WTC11 (cell line): ENCODE measurements at regions not wholly inside any gene's neighbourhood (a gene's known extent, or its start where the extent isn't known, plus 50 kb on each side); places are given as distances from the start of the nearest gene placed in this dataset.

Experiments
- ATAC-seq: fragments of 200-7000 bp; cut with Tn5 transposase; 2 replicates; pipeline ENCODE4 v1.10.0; 2021; ENCODE audit warnings: mild to moderate bottlenecking, moderate library complexity
- CTCF ChIA-PET: fragments of 300-600 bp; sonication (Branson Sonifier 250); formaldehyde crosslinking; loops from one replicate; lab custom pipeline; 2021; ENCODE audit warnings: antibody characterized with exemption; lab: Charles Lee
- POLR2A ChIA-PET: fragments of 350-600 bp; sonication (Branson Sonifier 250); formaldehyde crosslinking; loops from one replicate; lab custom pipeline; 2021; ENCODE audit warnings: antibody characterized with exemption; lab: Charles Lee
- DNase-seq: peaks from one replicate; pipeline ENCODE4 v3.0.0; 2021; ENCODE audit warnings: low spot score
- H3K27ac Mint-ChIP-seq: 2 replicates; pipeline ENCODE4 v1.8.0; 2021; ENCODE audit warnings: mixed read lengths
- H3K27me3 Mint-ChIP-seq: 2 replicates; pipeline ENCODE4 v1.8.0; 2021; ENCODE audit warnings: low read depth, mild to moderate bottlenecking, moderate library complexity, mixed read lengths
- H3K36me3 Mint-ChIP-seq: 2 replicates; pipeline ENCODE4 v1.8.0; 2021; ENCODE audit warnings: mixed read lengths
- H3K4me1 Mint-ChIP-seq: 2 replicates; pipeline ENCODE4 v1.8.0; 2022; ENCODE audit warnings: mixed read lengths
- H3K4me3 Mint-ChIP-seq: 2 replicates; pipeline ENCODE4 v1.8.0; 2021; ENCODE audit warnings: mild to moderate bottlenecking, moderate library complexity, mixed read lengths
- H3K9me3 Mint-ChIP-seq: 2 replicates; pipeline ENCODE4 v1.8.0; 2021; ENCODE audit warnings: mixed read lengths
- ATF3 ChIP-seq: sonication (generic); formaldehyde crosslinking; conservative IDR thresholded peaks from 2 replicates; pipeline ENCODE4 v1.8.1; 2022; ENCODE audit warnings: mild to moderate bottlenecking, missing genetic modification reagents
- E2F1 ChIP-seq: sonication (generic); formaldehyde crosslinking; IDR thresholded peaks from 2 replicates; pipeline ENCODE4 v1.8.0; 2022; ENCODE audit warnings: mild to moderate bottlenecking, missing genetic modification reagents
- GABPB1 ChIP-seq: sonication (generic); formaldehyde crosslinking; IDR thresholded peaks from 2 replicates; pipeline ENCODE4 v1.8.1; 2023; ENCODE audit warnings: mild to moderate bottlenecking, missing genetic modification reagents
- JAZF1 ChIP-seq: fragments of 250-450 bp; sonication (Bioruptor Pico); IDR thresholded peaks from 2 replicates; pipeline ENCODE4 v1.9.0; 2021; ENCODE audit warnings: moderate library complexity, mild to moderate bottlenecking, inconsistent platforms
- JUN ChIP-seq: sonication (generic); formaldehyde crosslinking; IDR thresholded peaks from 2 replicates; pipeline ENCODE4 v1.8.0; 2023; ENCODE audit warnings: mild to moderate bottlenecking, missing genetic modification reagents
- KAT7 ChIP-seq: sonication (generic); formaldehyde crosslinking; IDR thresholded peaks from 2 replicates; pipeline ENCODE4 v1.8.1; 2023; ENCODE audit warnings: missing genetic modification reagents, mild to moderate bottlenecking, borderline replicate concordance
- MYBL2 ChIP-seq: sonication (generic); formaldehyde crosslinking; IDR thresholded peaks from 2 replicates; pipeline ENCODE4 v1.8.1; 2023; ENCODE audit warnings: mild to moderate bottlenecking, moderate library complexity, missing genetic modification reagents
- SMAD3 ChIP-seq: sonication (generic); formaldehyde crosslinking; IDR thresholded peaks from 2 replicates; pipeline ENCODE4 v1.8.0; 2022; ENCODE audit warnings: missing genetic modification reagents, mild to moderate bottlenecking, borderline replicate concordance
- SMAD4 ChIP-seq: sonication (generic); formaldehyde crosslinking; IDR thresholded peaks from 2 replicates; pipeline ENCODE4 v1.8.0; 2022; ENCODE audit warnings: mild to moderate bottlenecking, missing genetic modification reagents
- STAT6 ChIP-seq: sonication (generic); formaldehyde crosslinking; conservative IDR thresholded peaks from 2 replicates; pipeline ENCODE4 v1.8.1; 2023; ENCODE audit warnings: mild to moderate bottlenecking, low read depth, missing genetic modification reagents, moderate library complexity
- TCF7 ChIP-seq: sonication (generic); formaldehyde crosslinking; IDR thresholded peaks from 2 replicates; pipeline ENCODE4 v1.8.0; 2022; ENCODE audit warnings: mild to moderate bottlenecking, low read depth, missing genetic modification reagents, moderate library complexity
- TEAD1 ChIP-seq: sonication (generic); formaldehyde crosslinking; IDR thresholded peaks from 2 replicates; pipeline ENCODE4 v1.8.0; 2022; ENCODE audit warnings: mild to moderate bottlenecking, missing genetic modification reagents
- USF1 ChIP-seq: sonication (generic); formaldehyde crosslinking; IDR thresholded peaks from 2 replicates; pipeline ENCODE4 v1.8.0; 2022; ENCODE audit warnings: mild to moderate bottlenecking, missing genetic modification reagents
- USF2 ChIP-seq: sonication (generic); formaldehyde crosslinking; IDR thresholded peaks from 2 replicates; pipeline ENCODE4 v1.8.1; 2023; ENCODE audit warnings: mild to moderate bottlenecking, missing genetic modification reagents, moderate library complexity
- ZBTB43 ChIP-seq: sonication (generic); formaldehyde crosslinking; IDR thresholded peaks from 2 replicates; pipeline ENCODE4 v1.8.1; 2023; ENCODE audit warnings: mild to moderate bottlenecking, missing genetic modification reagents
- ZNF121 ChIP-seq: sonication (generic); formaldehyde crosslinking; IDR thresholded peaks from 2 replicates; pipeline ENCODE4 v1.8.0; 2023; ENCODE audit warnings: missing genetic modification reagents
- ZNF396 ChIP-seq: fragments of 250-450 bp; sonication (Bioruptor Pico); IDR thresholded peaks from 2 replicates; pipeline ENCODE4 v1.8.0; 2021; ENCODE audit warnings: mild to moderate bottlenecking, moderate library complexity, borderline replicate concordance
- ZNF423 ChIP-seq: fragments of 250-450 bp; sonication (Bioruptor Pico); IDR thresholded peaks from 2 replicates; pipeline ENCODE4 v2.1.2; 2022; ENCODE audit warnings: mild to moderate bottlenecking, moderate library complexity
- ZNF671 ChIP-seq: fragments of 250-450 bp; sonication (Bioruptor Pico); IDR thresholded peaks from 2 replicates; pipeline ENCODE4 v1.8.0; 2021; ENCODE audit warnings: mild to moderate bottlenecking

GRCh38 chr1:25128121-25128621 is 104.1 kb downstream of the SYF2 start (continued):
- TF ChIP-seq SMAD4 (no peak), JUN (CRISPR knock-in tag) (no peak), ZBTB43 (CRISPR knock-in tag) (no peak), ZNF396 (CRISPR knock-in tag) (no peak)

GRCh38 chr1:25126562-25126961 is 105.7 kb downstream of the SYF2 start:
- ChIA-PET POLR2A (no interaction called here), CTCF (interaction anchor here (0.6 kb wide), 1 partner anchor 9 kb away, joined by 3 read pairs; no protein-coding TSS in a partner anchor)
- Mint-ChIP-seq H3K27me3 (no peaks in the 10 kb centered on the region), H3K4me3 (no peak overlapping the region), H3K27ac (no peak overlapping the region), H3K4me1 (no peaks in the 10 kb centered on the region), H3K36me3 (no peaks in the 10 kb centered on the region)
- ATAC-seq (no peak), DNase-seq (no peak)
- TF ChIP-seq USF2 (peak; percentile 41), USF1 (CRISPR knock-in tag) (0 out of 2 replicates have a peak, but pooled peaks have one; percentile 20), GABPB1 (CRISPR knock-in tag) (no peak), JAZF1 (CRISPR knock-in tag) (no peak), SMAD4 (no peak), ZNF671 (no peak), SMAD3 (no peak), ZNF423 (CRISPR knock-in tag) (no peak)
- TF ChIP-seq, all 79 proteins: peak for 2
- peaks cover 7% of the 10 kb centered on the region for H3K9me3 Mint-ChIP-seq

- CTCF ChIA-PET, result interaction anchor here (0.8 to 1.2 kb wide), 2 partner anchors 266 to 435 kb away, joined by 3 read pairs; no protein-coding TSS in a partner anchor
- no peak for TF ChIP-seq ATF3 (CRISPR knock-in tag)
- no peak for TF ChIP-seq TEAD1 (CRISPR knock-in tag)
- no peak for TF ChIP-seq KAT7 (CRISPR knock-in tag)
- TF ChIP-seq MYBL2 (CRISPR knock-in tag), result no peak
- no peak for TF ChIP-seq ZNF121
- no peak for TF ChIP-seq E2F1 (CRISPR knock-in tag)
- TF ChIP-seq STAT6 (CRISPR knock-in tag), result no peak
- no peak for TF ChIP-seq TCF7 (CRISPR knock-in tag)
- Mint-ChIP-seq H3K27ac (no peak overlapping the region), H3K27me3 (no peaks in the 10 kb centered on the region), H3K4me1 (no peaks in the 10 kb centered on the region), H3K36me3 (no peaks in the 10 kb centered on the region), H3K4me3 (no peak overlapping the region), H3K9me3 (peaks cover 7% of the 10 kb centered on the region)
- POLR2A ChIA-PET, result no interaction called here
- no peak for ATAC-seq
- no peak for DNase-seq
Measured at GRCh38 chr1:25123551-25123950, 108.8 kb downstream of the SYF2 start.
